Endothelial cell of umbilical vein (primary cell): ENCODE measurements at regions not wholly inside any gene's neighbourhood (a gene's known extent, or its start where the extent isn't known, plus 50 kb on each side); places are given as distances from the start of the nearest gene placed in this dataset.

ENCODE experiments used
- CTCF ChIP-seq, 2 donors: IDR thresholded peaks; 1 replicate in 1 of 2; 2 replicates in 1 of 2; pipeline ENCODE4 v1.5.1; 2011; ENCODE audit warnings: low read length in 2 of 2, mild to moderate bottlenecking in 2 of 2, moderate library complexity in 2 of 2, control low read depth in 1 of 2, inconsistent platforms in 1 of 2, low read depth in 1 of 2; ENCODE audit not compliant: insufficient read depth in 1 of 2; ENCODE audit errors: extremely low read depth in 1 of 2
- EZH2 ChIP-seq: IDR thresholded peaks from 2 replicates; pipeline ENCODE4 v1.6.1; 2012; ENCODE audit warnings: borderline replicate concordance, low read depth, mild to moderate bottlenecking, moderate library complexity, low read length, inconsistent platforms; ENCODE audit not compliant: severe bottlenecking
- FOS ChIP-seq: IDR thresholded peaks from 2 replicates; pipeline ENCODE4 v1.6.1; 2011; ENCODE audit warnings: mild to moderate bottlenecking, low read length, moderate library complexity, borderline replicate concordance; ENCODE audit not compliant: insufficient read depth
- GATA2 ChIP-seq: IDR thresholded peaks from 2 replicates; pipeline ENCODE4 v1.7.0; 2011; ENCODE audit warnings: low read depth, mild to moderate bottlenecking, moderate library complexity, mixed read lengths, low read length; ENCODE audit not compliant: insufficient read length, insufficient read depth
- JUN ChIP-seq: IDR thresholded peaks from 2 replicates; pipeline ENCODE4 v1.6.1; 2011; ENCODE audit warnings: borderline replicate concordance, low read depth; ENCODE audit not compliant: insufficient read length, insufficient read depth
- MAX ChIP-seq: IDR thresholded peaks from 2 replicates; pipeline ENCODE4 v1.6.1; 2011; ENCODE audit not compliant: insufficient read depth, insufficient read length
- MYC ChIP-seq: IDR thresholded peaks from one replicate; pipeline ENCODE4 v1.6.1; 2011; ENCODE audit warnings: mild to moderate bottlenecking, low read depth, low read length
- POLR2A ChIP-seq: IDR thresholded peaks from 2 replicates; pipeline ENCODE4 v1.6.1; 2012; ENCODE audit warnings: low read depth, mild to moderate bottlenecking, control low read depth, low read length
- POLR2AphosphoS5 ChIP-seq: IDR thresholded peaks from 2 replicates; pipeline ENCODE4 v1.6.1; 2012; ENCODE audit warnings: low read depth, mild to moderate bottlenecking, control low read depth, low read length, moderate library complexity; ENCODE audit not compliant: insufficient read depth

- TF ChIP-seq CTCF (IDR thresholded peaks at IDR 0.05; ENCODE audit: extremely low read depth in 1 of 2, insufficient read depth in 1 of 2, low read depth in 1 of 2, low read length in 2 of 2): no peak
- no peak for TF ChIP-seq POLR2A
- TF ChIP-seq MAX: no peak
- TF ChIP-seq EZH2: no peak
- TF ChIP-seq POLR2AphosphoS5: no peak
- no peak for TF ChIP-seq FOS
- no peak for TF ChIP-seq GATA2
- no peak for TF ChIP-seq JUN
- TF ChIP-seq MYC: no peak
These were observed 893.9 kb downstream of the PCDH7 start for GRCh38 chr4:31613946-31614623.
